GM21717 (cell line): ENCODE measurements at regions not wholly inside any gene's neighbourhood (a gene's known extent, or its start where the extent isn't known, plus 50 kb on each side); places are given as distances from the start of the nearest gene placed in this dataset.
"Not testable (repeated sequence)": the region's sequence is repeated elsewhere in the genome, so short reads cannot be mapped to it uniquely, and the experiment has no call there.

Source experiments
- ATAC-seq: cut with Tn5 transposase; IDR thresholded peaks from one replicate; pipeline ENCODE4 v1.9.1; 2021; ENCODE audit warnings: mild to moderate bottlenecking, moderate library complexity; ENCODE audit not compliant: unreplicated experiment

DNA sequence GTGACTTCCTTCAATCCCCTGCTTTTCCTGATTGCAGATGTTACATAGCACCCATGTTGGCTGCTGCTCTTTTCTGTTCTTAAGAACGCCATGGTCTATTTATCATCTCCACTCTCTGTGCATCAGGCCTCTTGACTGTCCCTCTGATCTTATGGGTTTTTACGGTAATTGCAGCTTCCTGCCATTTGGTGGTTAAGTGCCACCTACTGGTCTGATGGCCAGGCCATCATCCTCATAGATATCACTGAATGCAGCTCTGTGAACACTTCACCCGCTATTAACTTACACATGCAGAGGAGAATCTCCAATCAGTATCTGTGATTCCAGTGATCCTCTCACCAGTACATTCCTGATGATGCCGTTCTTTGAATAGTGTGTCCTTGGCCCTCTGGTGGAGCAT lies 382.4 kb downstream of the TRAM1L1 start:
- ATAC-seq = no peak

- no peak for ATAC-seq
Measured at GRCh38 chr4:116688536-116688935, 396.8 kb downstream of the TRAM1L1 start.

DNA sequence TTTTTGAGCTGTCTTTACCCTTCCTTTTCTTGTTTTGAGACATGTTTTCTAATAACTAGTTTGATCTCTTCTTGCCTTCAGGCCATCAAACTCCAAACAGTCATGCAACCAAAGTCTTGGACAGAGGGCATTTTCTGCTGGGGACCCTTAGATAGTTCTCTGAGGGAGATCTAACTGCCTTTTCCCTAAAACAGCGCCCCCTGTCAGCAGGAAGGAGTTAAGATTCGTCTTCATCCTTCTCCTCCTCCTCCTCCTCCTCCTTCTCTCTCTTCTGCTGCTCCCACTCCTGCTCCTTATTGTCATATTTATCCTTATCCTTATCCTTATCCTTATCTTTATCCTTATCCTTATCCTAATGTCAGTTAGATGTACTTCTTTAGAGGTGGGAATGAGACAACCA lies 417.2 kb downstream of the TRAM1L1 start:
- ATAC-seq = no peak

- ATAC-seq = no peak
Measured at GRCh38 chr4:116665716-116666115, 419.7 kb downstream of the TRAM1L1 start.

DNA sequence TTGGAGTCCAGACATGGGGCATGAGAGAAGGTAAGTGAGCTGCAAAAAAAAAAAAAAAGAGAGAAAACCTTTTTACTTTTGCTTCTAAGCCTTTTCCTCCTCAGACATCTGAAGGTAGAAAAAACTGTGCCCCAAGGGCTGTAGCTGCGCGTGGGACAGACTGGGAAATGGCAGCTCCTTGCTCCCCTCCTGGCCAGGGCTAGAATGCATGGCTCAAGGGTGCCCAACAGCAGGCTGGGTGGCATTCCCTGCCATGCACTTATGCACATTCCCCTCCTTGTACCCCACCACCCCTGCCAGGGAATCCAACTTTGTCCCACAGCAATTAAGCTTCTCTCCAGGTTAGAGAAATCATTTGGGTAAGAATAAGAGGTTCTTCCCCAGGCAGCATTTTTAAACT lies 421.2 kb downstream of the TRAM1L1 start:
- no peak for ATAC-seq

GRCh38 chr4:116639070-116639577 lies 446.3 kb downstream of the TRAM1L1 start:
- no peak for ATAC-seq

DNA sequence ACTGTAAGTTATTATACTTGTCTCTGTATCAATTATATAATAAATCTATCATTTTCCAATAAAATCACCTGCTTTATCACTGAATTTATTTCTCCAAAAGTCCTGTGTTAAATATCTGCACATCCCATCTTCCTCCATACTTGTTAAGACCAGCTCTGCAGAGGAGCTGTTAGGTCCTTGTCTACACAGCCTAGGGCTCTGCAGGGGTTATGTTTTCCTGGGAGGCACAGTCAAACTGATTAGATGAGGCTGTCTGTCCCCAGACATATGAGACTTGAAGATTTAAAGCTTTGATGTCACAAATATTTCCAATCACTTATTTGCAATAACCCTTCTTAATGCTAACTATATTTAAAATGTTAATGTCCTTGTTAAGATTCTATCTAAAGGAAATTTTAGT lies 446.8 kb downstream of the TRAM1L1 start:
- no peak for ATAC-seq

DNA sequence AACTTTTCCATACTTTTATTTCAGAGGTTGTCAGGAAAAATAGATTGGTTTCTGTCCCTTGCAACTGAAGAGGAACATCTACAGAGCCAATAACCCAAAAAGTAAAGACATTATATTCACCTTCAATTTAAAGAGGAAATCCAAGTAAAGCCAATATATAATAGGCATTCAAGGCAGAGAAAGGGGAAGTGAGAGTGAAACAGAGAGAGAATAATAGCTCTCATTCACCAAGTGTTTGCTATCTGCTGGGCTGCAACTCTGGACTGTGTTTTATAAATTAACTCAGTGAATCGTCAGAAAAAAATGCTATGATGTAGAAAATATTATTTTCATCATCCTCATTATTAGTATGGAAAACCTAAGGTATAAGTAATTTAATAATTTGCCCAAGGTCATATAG lies 448.5 kb downstream of the TRAM1L1 start:
- peak; percentile 99 for ATAC-seq

DNA sequence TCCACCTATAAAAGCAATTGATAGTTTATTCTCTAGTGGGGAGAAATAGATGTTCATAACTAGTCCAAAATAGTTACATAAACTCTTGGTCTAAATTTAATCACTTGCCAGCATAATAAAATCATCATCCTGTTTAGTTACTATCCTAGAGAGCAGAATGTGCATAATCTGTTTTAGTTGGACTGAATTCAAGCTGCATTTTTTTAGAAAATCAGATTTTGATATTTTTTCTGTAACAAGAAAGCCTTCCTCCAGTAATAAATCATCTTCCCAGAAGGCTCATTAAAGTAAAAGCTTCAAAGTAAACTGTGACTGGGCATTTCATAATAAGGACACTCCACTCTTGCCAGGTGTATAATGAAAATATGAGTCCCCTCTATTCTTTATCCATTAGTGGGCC lies 453.1 kb downstream of the TRAM1L1 start:
- ATAC-seq = no peak

GRCh38 chr4:116628598-116628997 lies 456.8 kb downstream of the TRAM1L1 start:
- ATAC-seq = no peak

GRCh38 chr4:116627545-116627944 lies 457.8 kb downstream of the TRAM1L1 start:
- no peak for ATAC-seq

- not testable (repeated sequence) for ATAC-seq
Measured at GRCh38 chr4:116619508-116619907, 465.9 kb downstream of the TRAM1L1 start.

DNA sequence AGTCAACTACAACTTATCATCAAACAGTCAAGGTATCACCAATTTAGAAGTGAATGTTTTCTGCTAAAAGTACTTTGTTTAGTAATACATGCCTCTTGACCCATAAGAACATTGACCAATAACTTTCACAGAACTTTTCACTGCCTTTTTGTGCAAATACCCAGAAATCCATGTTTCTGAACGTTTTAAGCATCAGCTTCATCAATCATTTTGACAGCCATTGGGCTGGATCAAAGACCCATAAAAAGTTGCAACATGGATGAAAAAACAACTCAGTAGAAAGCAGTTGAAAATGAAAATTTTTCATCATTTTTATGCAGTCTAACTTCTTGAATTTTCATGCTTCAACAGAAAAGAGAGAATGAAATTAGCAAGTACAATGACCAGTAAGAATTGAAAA lies 466.7 kb downstream of the TRAM1L1 start:
- no peak for ATAC-seq

- no peak for ATAC-seq
Measured at GRCh38 chr4:116603096-116603495, 482.3 kb downstream of the TRAM1L1 start.

DNA sequence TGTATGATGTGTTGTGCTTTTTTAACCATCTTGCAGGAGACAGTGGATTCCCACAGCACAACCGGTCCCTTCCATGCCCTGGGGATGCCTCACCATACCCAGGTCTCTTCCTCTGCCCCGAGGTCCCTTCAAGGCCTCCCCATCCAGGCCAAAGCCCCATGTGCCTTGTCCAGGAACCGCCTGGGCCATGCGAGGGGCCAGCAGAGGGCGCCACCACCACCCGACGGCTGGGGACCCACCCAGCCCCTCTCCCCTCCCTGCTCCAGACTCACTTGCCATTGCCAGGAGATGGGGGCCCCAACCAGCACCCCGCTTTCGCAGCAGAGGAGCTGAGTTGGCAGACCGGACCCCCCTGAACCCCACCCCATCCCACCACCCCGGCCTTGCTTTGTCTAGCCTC lies 485.5 kb downstream of the TRAM1L1 start:
- peak; percentile 55 for ATAC-seq

DNA sequence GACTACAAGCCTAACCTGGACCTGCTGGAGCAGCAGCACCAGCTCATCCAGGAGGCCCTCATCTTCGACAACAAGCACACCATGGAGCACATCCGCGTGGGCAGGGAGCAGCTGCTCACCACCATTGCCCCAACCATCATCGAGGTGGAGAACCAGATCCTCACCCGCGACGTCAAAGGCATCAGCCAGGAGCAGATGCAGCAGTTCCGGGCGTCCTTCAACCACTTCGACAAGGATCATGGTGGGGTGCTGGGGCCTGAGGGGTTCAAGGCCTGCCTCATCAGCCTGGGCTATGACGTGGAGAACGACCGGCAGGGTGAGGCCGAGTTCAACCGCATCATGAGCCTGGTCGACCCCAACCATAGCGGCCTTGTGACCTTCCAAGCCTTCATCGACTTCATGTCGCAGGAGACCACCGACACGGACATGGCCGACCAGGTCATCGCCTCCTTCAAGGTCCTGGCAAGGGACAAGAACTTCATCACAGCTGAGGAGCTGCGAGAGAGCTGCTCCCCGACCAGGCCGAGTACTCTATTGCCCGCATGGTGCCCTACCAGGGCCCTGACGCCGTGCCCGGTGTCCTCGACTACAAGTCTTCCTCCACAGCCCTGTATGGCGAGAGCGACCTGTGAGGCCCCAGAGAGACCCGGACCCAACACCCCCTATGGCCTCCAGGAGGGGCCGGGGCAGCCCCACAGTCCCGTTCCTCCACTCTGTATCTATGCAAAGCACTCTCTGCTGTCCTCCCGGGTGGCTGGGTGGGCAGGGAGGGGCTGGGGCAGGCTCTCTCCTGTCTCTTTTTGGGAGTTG lies 486.2 kb downstream of the TRAM1L1 start:
- ATAC-seq = no peak

DNA sequence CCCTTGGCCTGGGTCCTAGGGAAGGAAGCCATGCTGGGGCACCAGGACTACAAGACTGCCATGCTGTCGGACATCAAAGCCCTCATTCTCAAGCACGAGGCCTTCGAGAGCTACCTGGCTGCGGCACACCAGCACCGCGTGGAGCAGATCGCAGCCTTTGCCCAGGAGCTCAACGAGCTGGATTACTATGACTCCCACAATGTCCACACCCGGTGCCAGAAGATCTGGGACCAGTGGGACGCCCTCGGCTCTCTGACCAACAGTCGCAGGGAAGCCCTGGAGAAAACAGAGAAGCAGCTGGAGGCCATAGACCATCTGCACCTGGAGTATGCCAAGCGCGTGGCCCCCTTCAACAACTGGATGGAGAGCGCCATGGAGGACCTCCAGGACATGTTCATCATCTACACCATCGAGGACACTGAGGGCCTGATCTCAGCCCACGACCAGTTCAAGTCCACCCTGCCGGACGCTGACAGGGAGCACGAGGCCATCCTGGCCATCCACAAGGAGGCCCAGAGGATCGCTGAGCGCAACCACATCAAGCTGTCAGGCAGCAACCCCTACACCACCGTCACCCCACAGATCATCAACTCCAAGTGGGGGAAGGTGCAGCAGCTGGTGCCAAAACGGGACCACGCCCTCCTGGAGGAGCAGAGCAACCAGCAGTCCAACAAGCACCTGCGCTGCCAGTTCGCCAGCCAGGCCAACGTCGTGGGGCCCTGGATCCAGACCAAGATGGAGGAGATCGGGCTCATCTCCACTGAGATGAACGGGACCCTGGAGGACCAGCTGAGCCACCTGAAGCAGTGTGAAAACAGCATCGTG lies 487.0 kb downstream of the TRAM1L1 start:
- ATAC-seq = no peak

DNA sequence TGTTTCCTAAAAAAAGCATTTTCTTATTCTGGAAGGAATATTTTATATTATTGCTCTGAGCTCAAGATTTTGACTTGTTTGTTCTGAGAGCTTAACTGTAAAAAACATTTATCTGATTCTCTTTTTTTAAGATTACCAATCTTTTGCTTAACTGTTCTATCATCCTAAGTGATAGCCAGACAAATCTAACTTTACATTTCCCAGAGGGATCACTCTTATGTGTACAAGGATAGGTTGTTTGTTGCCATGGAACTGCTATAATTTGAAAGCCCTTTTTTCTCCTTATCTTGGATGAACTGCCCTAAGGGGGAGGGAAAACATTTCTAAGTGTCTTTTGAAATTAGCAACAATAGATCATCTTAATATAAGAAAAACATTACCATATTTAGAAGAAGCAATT lies 494.7 kb downstream of the TRAM1L1 start:
- no peak for ATAC-seq

DNA sequence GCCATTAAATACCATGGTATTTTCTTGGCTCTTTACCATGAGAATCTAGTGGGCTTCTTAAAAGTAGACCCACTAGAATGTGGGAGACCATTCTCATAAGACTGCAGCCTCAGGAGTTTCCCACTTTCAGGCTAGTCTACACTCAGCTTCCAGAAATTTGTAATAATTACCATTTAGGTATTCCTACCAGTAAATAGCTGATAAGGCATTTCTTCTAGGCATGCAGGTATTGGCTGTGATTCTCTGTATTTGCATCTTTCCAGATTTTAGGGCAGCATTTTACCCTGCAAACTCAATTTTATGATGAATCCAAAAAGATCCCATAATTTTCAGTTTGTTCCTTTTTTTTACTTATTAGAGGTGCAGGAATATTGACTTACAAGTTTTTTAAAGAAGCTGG lies 496.6 kb downstream of the TRAM1L1 start:
- ATAC-seq = no peak

- no peak for ATAC-seq
Measured at GRCh38 chr4:116585246-116585645, 500.1 kb downstream of the TRAM1L1 start.

GRCh38 chr4:116577321-116577720 lies 508.1 kb downstream of the TRAM1L1 start:
- ATAC-seq = no peak

DNA sequence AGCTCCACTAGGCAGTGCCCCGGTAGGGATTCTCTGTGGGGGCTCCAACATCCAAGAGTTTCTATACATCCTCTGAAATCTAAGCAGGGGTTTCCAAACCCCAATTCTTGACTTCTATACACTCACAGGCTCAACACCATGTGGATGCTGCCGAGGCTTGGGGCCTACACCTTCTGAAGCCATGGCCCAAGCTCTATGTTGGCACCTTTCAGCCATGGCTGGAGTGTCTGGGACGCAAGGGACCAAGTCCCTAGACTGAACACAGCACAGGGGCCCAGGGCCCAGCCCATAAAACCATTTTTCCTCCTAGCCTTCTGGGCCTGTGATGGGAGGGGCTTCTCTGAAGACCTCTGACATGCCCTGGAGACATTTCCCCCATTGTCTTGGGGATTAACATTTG lies 511.8 kb downstream of the TRAM1L1 start:
- no peak for ATAC-seq
